Thoracic aorta (tissue), 2 donors: ENCODE measurements at regions not wholly inside any gene's neighbourhood (a gene's known extent, or its start where the extent isn't known, plus 50 kb on each side); places are given as distances from the start of the nearest gene placed in this dataset.

Source experiments
- ATAC-seq: fragments of 150-250 bp; one replicate; pipeline ENCODE4 v1.8.0; 2017; ENCODE audit warnings: low read depth; ENCODE audit not compliant: insufficient number of reproducible peaks, low FRiP score
- DNase-seq: peaks from one replicate; pipeline ENCODE4 v3.0.0-alpha.2; 2020; ENCODE audit warnings: low spot score
- H3K27ac ChIP-seq, 2 donors: fragments of 200-600 bp; sonication (generic); 1 replicate in 1 of 2; 2 replicates in 1 of 2; pipeline ENCODE4 v1.5.1; 2016; ENCODE audit warnings: mild to moderate bottlenecking in 2 of 2, moderate library complexity in 2 of 2
- H3K27me3 ChIP-seq: fragments of 200-600 bp; sonication (generic); replicated peaks from 2 replicates; pipeline ENCODE4 v1.6.0; 2016; ENCODE audit warnings: mild to moderate bottlenecking; ENCODE audit not compliant: insufficient read depth
- H3K36me3 ChIP-seq: fragments of 200-600 bp; sonication (generic); one replicate; pipeline ENCODE4 v1.5.1; 2016
- H3K4me1 ChIP-seq, 2 donors: fragments of 200-600 bp; sonication (generic); 1 replicate in 1 of 2; 2 replicates in 1 of 2; pipeline versions ENCODE4 v1.5.1 to v1.6.0; 2016; ENCODE audit warnings: low read depth in 2 of 2, mild to moderate bottlenecking in 1 of 2; ENCODE audit not compliant: control insufficient read depth in 1 of 2
- H3K4me3 ChIP-seq: fragments of 200-600 bp; sonication (generic); 2 replicates; pipeline ENCODE4 v1.5.1; 2016; ENCODE audit warnings: mild to moderate bottlenecking
- H3K9me3 ChIP-seq: fragments of 200-600 bp; sonication (generic); 2 replicates; pipeline ENCODE4 v1.5.1; 2016
- TF ChIP-seq, protein P1 (sequence below): fragments of 200-600 bp; sonication (generic); IDR thresholded peaks from one replicate; pipeline ENCODE4 v1.5.1; 2019; ENCODE audit warnings: antibody characterized with exemption

DNA sequence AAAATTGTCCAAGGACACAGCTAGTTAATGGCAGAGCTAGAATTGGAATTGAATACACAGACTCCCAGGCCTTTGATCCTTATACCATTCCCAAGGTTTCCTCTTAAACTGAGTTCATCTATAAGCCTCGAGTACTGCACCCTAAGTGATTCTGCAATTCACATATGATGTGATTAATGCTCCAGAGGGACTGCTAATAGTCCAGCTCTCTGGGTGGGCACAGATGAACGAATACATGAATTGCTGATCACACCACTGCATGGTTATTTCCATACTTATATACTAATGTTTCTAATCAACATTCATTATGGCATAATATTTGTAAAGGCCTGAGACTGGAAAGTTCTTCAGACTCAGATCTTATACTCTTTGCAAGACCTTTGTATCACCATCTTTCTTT lies 101.8 kb downstream of the NUFIP1 start:
- Histone ChIP-seq H3K9me3 (no peaks in the 10 kb centered on the region), H3K4me1 (no peaks in the 10 kb centered on the region), H3K27ac (no peak overlapping the region), H3K27me3 (no peaks in the 10 kb centered on the region), H3K4me3 (no peak overlapping the region), H3K36me3 (no peaks in the 10 kb centered on the region)
- no peak for DNase-seq
- TF ChIP-seq, protein P1, sequence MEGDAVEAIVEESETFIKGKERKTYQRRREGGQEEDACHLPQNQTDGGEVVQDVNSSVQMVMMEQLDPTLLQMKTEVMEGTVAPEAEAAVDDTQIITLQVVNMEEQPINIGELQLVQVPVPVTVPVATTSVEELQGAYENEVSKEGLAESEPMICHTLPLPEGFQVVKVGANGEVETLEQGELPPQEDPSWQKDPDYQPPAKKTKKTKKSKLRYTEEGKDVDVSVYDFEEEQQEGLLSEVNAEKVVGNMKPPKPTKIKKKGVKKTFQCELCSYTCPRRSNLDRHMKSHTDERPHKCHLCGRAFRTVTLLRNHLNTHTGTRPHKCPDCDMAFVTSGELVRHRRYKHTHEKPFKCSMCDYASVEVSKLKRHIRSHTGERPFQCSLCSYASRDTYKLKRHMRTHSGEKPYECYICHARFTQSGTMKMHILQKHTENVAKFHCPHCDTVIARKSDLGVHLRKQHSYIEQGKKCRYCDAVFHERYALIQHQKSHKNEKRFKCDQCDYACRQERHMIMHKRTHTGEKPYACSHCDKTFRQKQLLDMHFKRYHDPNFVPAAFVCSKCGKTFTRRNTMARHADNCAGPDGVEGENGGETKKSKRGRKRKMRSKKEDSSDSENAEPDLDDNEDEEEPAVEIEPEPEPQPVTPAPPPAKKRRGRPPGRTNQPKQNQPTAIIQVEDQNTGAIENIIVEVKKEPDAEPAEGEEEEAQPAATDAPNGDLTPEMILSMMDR: no peak
- no peak for ATAC-seq

DNA sequence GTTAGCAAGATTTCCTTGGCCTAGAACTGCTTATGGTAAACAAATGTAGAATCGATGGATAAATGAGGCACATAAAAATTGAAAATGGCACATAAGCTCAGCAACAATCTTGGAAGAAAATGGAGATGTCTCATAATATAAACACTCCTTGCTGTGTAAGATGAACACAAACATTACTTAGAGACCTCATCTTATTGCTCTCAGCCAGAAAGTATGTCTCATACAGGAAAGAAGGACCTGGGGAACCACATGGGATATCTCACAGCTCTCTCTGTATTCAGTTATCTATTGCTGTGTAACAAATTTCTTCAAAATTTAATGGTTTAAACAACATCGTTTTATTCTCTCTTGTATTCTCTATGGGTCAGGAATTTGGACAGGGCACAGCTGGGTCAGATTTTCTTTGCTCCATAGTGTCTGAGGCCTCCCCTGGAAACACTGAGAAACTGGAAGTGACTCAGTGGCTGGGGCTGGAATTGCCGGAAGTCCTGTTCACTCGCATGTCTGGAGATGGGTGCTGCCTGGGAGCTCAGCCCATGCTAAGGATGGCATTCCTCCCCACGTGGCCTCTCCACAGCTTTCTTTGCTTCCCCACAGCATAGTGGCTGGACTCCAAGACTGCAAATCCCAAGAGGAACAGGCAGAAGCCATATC lies 105.1 kb downstream of the NUFIP1 start:
- TF ChIP-seq, protein P1: no peak
- no peaks in the 10 kb centered on the region for H3K36me3 ChIP-seq
- H3K4me1 ChIP-seq: no peaks in the 10 kb centered on the region
- H3K9me3 ChIP-seq: no peaks in the 10 kb centered on the region
- H3K27me3 ChIP-seq: no peaks in the 10 kb centered on the region
- no peak overlapping the region for H3K4me3 ChIP-seq
- no peak overlapping the region for H3K27ac ChIP-seq
- no peak for ATAC-seq
- DNase-seq: no peak

- ATAC-seq (no peak), DNase-seq (no peak)
- Histone ChIP-seq H3K4me3 (no peak overlapping the region), H3K27ac (no peak overlapping the region), H3K36me3 (no peaks in the 10 kb centered on the region), H3K9me3 (no peaks in the 10 kb centered on the region), H3K4me1 (no peaks in the 10 kb centered on the region), H3K27me3 (no peaks in the 10 kb centered on the region)
- TF ChIP-seq, protein P1: no peak
Measured at GRCh38 chr13:44879452-44880058, 109.7 kb downstream of the NUFIP1 start.

GRCh38 chr13:44876782-44877324 lies 112.4 kb downstream of the NUFIP1 start:
- TF ChIP-seq, protein P1: no peak
- Histone ChIP-seq H3K4me3 (no peak overlapping the region), H3K36me3 (no peaks in the 10 kb centered on the region), H3K27ac (no peak overlapping the region), H3K4me1 (peaks cover 4 to 11% of the 10 kb centered on the region in 2 donors), H3K27me3 (no peaks in the 10 kb centered on the region), H3K9me3 (no peaks in the 10 kb centered on the region)
- ATAC-seq (no peak), DNase-seq (no peak)

- no peaks in the 10 kb centered on the region for H3K36me3 ChIP-seq
- H3K27me3 ChIP-seq: no peaks in the 10 kb centered on the region
- no peak overlapping the region for H3K4me3 ChIP-seq
- DNase-seq (no peak), ATAC-seq (no peak)
- H3K4me1 ChIP-seq: peaks cover 4 to 19% of the 10 kb centered on the region in 2 donors
- TF ChIP-seq, protein P1: no peak
- H3K27ac ChIP-seq: no peak overlapping the region
- no peaks in the 10 kb centered on the region for H3K9me3 ChIP-seq
Measured at GRCh38 chr13:44874886-44875630, 114.2 kb downstream of the NUFIP1 start.
